Neutrophil (primary cell): ENCODE measurements at regions not wholly inside any gene's neighbourhood (a gene's known extent, or its start where the extent isn't known, plus 50 kb on each side); places are given as distances from the start of the nearest gene placed in this dataset.
"Not testable (repeated sequence)": the region's sequence is repeated elsewhere in the genome, so short reads cannot be mapped to it uniquely, and the experiment has no call there.

Experiments
- H3K27ac ChIP-seq: fragments of 200-600 bp; sonication (generic); 2 replicates; pipeline ENCODE4 v1.5.1; 2016; ENCODE audit warnings: mild to moderate bottlenecking, moderate library complexity
- H3K27me3 ChIP-seq: fragments of 200-600 bp; sonication (generic); 2 replicates; pipeline ENCODE4 v1.6.0; 2016; ENCODE audit warnings: mild to moderate bottlenecking
- H3K36me3 ChIP-seq: fragments of 200-600 bp; sonication (generic); 2 replicates; pipeline ENCODE4 v1.5.1; 2017
- H3K4me1 ChIP-seq, 2 experiments: fragments of 200-600 bp in 1 of 2; sonication (generic) in 1 of 2; 1 replicate in 1 of 2; 2 replicates in 1 of 2; pipeline versions ENCODE4 v1.5.1 to v1.6.1; 2013 to 2016; ENCODE audit warnings: low read depth in 1 of 2, low read length in 1 of 2, mild to moderate bottlenecking in 1 of 2, moderate library complexity in 1 of 2; ENCODE audit not compliant: control insufficient read depth in 1 of 2, insufficient read depth in 1 of 2
- H3K4me3 ChIP-seq, 2 experiments: fragments of 200-600 bp in 1 of 2; sonication (generic) in 1 of 2; 1 replicate in 1 of 2; 2 replicates in 1 of 2; pipeline ENCODE4 v1.5.1; 2013 to 2016; ENCODE audit warnings: low read depth in 1 of 2, low read length in 1 of 2, mild to moderate bottlenecking in 1 of 2, moderate library complexity in 1 of 2
- H3K9me3 ChIP-seq: fragments of 200-600 bp; sonication (generic); 2 replicates; pipeline ENCODE4 v1.5.1; 2016
- TF ChIP-seq, protein P1 (sequence below): fragments of 200-600 bp; sonication (generic); IDR thresholded peaks from 2 replicates; pipeline ENCODE4 v1.5.1; 2016; ENCODE audit warnings: antibody characterized with exemption

DNA sequence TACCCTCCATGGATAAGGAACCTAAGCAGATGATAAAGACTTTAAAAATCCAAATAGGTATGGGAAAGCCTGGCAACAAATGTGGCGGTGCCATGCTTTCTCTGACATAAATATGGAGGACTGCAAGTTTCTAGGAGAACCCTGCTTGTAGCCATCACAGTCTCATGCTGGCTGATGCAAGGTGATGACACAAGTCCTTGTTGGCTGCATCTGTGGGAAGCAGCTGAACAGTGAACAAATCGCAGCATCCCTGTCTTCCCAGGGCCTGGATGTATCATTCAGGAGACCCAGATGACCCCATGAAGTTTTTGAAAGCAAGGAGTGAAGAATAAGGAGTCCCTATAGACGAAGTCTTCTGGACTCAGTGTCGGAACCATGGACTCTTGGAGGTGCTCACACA is 234.4 kb upstream of the HS3ST1 start:
- TF ChIP-seq, protein P1, sequence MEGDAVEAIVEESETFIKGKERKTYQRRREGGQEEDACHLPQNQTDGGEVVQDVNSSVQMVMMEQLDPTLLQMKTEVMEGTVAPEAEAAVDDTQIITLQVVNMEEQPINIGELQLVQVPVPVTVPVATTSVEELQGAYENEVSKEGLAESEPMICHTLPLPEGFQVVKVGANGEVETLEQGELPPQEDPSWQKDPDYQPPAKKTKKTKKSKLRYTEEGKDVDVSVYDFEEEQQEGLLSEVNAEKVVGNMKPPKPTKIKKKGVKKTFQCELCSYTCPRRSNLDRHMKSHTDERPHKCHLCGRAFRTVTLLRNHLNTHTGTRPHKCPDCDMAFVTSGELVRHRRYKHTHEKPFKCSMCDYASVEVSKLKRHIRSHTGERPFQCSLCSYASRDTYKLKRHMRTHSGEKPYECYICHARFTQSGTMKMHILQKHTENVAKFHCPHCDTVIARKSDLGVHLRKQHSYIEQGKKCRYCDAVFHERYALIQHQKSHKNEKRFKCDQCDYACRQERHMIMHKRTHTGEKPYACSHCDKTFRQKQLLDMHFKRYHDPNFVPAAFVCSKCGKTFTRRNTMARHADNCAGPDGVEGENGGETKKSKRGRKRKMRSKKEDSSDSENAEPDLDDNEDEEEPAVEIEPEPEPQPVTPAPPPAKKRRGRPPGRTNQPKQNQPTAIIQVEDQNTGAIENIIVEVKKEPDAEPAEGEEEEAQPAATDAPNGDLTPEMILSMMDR, result no peak
- Histone ChIP-seq H3K36me3 (no peaks in the 10 kb centered on the region), H3K4me3 (no peak overlapping the region), H3K27me3 (no peaks in the 10 kb centered on the region), H3K27ac (no peak overlapping the region), H3K4me1 (no peaks in the 10 kb centered on the region), H3K9me3 (no peaks in the 10 kb centered on the region)

- Histone ChIP-seq H3K27ac (no peak overlapping the region), H3K4me1 (no peaks in the 10 kb centered on the region), H3K36me3 (no peaks in the 10 kb centered on the region), H3K27me3 (no peaks in the 10 kb centered on the region), H3K4me3 (no peak overlapping the region), H3K9me3 (no peaks in the 10 kb centered on the region)
- TF ChIP-seq, protein P1, result no peak
Measured at GRCh38 chr4:11650801-11651596, 222.3 kb upstream of the HS3ST1 start.

GRCh38 chr4:11647433-11647832 is 218.7 kb upstream of the HS3ST1 start:
- no peaks in the 10 kb centered on the region for H3K9me3 ChIP-seq
- no peaks in the 10 kb centered on the region for H3K36me3 ChIP-seq
- no peak overlapping the region for H3K4me3 ChIP-seq
- TF ChIP-seq, protein P1, result no peak
- no peaks in the 10 kb centered on the region for H3K4me1 ChIP-seq
- H3K27ac ChIP-seq, result no peak overlapping the region
- H3K27me3 ChIP-seq, result no peaks in the 10 kb centered on the region

- not testable (repeated sequence) for H3K27ac ChIP-seq, H3K27me3 ChIP-seq, H3K4me1 ChIP-seq, H3K4me3 ChIP-seq, H3K9me3 ChIP-seq, H3K36me3 ChIP-seq
Measured at GRCh38 chr4:11643081-11643480, 214.4 kb upstream of the HS3ST1 start.

DNA sequence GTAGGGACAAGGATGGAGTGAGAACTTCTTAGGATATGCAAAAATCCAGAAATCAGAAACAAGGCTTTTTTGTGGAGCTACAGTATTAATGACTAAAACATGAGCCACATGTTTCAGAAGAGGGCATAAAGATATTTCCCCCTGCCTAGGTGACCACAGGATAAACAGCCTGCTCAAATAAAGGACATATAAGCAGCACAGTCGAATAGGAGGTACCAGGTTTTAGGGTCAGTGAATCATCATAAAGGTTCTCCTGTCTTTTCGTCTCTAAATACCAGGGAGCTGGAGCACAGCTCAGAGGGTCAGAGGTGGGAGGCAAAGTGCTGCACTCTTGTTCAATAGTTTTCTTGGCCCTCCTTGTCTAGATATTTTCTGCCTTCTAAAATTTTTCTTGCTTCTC is 211.9 kb upstream of the HS3ST1 start:
- no peaks in the 10 kb centered on the region for H3K9me3 ChIP-seq
- H3K36me3 ChIP-seq, result no peaks in the 10 kb centered on the region
- no peaks in the 10 kb centered on the region for H3K27me3 ChIP-seq
- no peak overlapping the region for H3K4me3 ChIP-seq
- H3K4me1 ChIP-seq, result no peaks in the 10 kb centered on the region
- TF ChIP-seq, protein P1, result no peak
- H3K27ac ChIP-seq, result no peak overlapping the region

DNA sequence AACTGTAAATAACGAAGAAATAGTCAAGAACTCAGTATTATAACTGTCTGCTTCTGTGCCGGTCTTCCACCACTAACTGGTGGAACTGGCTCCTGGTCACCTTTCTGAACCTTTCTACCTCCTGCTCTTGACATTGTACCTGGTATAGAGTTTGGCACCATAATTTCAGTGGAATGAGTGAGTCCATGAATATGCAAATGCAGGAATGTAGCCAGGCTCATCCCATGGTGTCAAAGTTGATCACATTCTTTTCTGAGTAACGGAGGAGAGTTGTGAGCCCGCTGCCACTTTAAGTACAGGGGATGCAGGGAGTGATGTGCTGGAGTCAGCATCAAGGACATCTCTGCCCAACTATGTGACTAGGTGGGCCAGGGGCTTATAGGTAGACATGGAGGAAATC is 207.9 kb upstream of the HS3ST1 start:
- Histone ChIP-seq H3K27ac (no peak overlapping the region), H3K4me1 (no peaks in the 10 kb centered on the region), H3K36me3 (no peaks in the 10 kb centered on the region), H3K27me3 (no peaks in the 10 kb centered on the region), H3K4me3 (no peak overlapping the region), H3K9me3 (no peaks in the 10 kb centered on the region)
- TF ChIP-seq, protein P1, result no peak
